GM21367 (cell line): ENCODE measurements at regions not wholly inside any gene's neighbourhood (a gene's known extent, or its start where the extent isn't known, plus 50 kb on each side); places are given as distances from the start of the nearest gene placed in this dataset.
"Not testable (repeated sequence)": the region's sequence is repeated elsewhere in the genome, so short reads cannot be mapped to it uniquely, and the experiment has no call there.

ENCODE experiments used
- ATAC-seq: cut with Tn5 transposase; IDR thresholded peaks from one replicate; pipeline ENCODE4 v1.9.1; 2021; ENCODE audit not compliant: unreplicated experiment

GRCh38 chr2:35462226-35462998, 893.2 kb upstream of the CRIM1 start:
- ATAC-seq, result no peak

- ATAC-seq, result no peak
Measured at GRCh38 chr2:35461406-35461805, 894.2 kb upstream of the CRIM1 start.

GRCh38 chr2:35454966-35455638, 900.5 kb upstream of the CRIM1 start:
- ATAC-seq, result no peak

- no peak for ATAC-seq
Measured at GRCh38 chr2:35447821-35448220, 907.8 kb upstream of the CRIM1 start.

- ATAC-seq, result no peak
Measured at GRCh38 chr2:35447215-35447614, 908.4 kb upstream of the CRIM1 start.

- ATAC-seq, result no peak
Measured at GRCh38 chr2:35443087-35443486, 912.5 kb upstream of the CRIM1 start.

- ATAC-seq, result not testable (repeated sequence)
Measured at GRCh38 chr2:35441575-35441974, 914.0 kb upstream of the CRIM1 start.

GRCh38 chr2:35440308-35440707, 915.3 kb upstream of the CRIM1 start:
- ATAC-seq, result not testable (repeated sequence)

GRCh38 chr2:35436893-35437292, 918.7 kb upstream of the CRIM1 start:
- not testable (repeated sequence) for ATAC-seq

GRCh38 chr2:35428548-35428947, 927.0 kb upstream of the CRIM1 start:
- peak; percentile 73 for ATAC-seq

GRCh38 chr2:35421485-35421884, 934.1 kb upstream of the CRIM1 start:
- ATAC-seq, result no peak

GRCh38 chr2:35417293-35417692, 938.3 kb upstream of the CRIM1 start:
- no peak for ATAC-seq

- no peak for ATAC-seq
Measured at GRCh38 chr2:35416391-35417140, 939.0 kb upstream of the CRIM1 start.

GRCh38 chr2:35415942-35416341, 939.6 kb upstream of the CRIM1 start:
- no peak for ATAC-seq

GRCh38 chr2:35415282-35415681, 940.3 kb upstream of the CRIM1 start:
- ATAC-seq, result no peak

- peak; percentile 77 for ATAC-seq
Measured at GRCh38 chr2:35410431-35411061, 945.0 kb upstream of the CRIM1 start.

- ATAC-seq, result no peak
Measured at GRCh38 chr2:35409762-35410161, 945.8 kb upstream of the CRIM1 start.

- no peak for ATAC-seq
Measured at GRCh38 chr2:35408320-35408719, 947.3 kb upstream of the CRIM1 start.

GRCh38 chr2:35391736-35392442, 963.7 kb upstream of the CRIM1 start:
- ATAC-seq, result no peak

GRCh38 chr2:35378791-35379190, 976.8 kb upstream of the CRIM1 start:
- ATAC-seq, result no peak

GRCh38 chr2:35374845-35375244, 980.7 kb upstream of the CRIM1 start:
- ATAC-seq, result no peak
